NCI-H2227 (cell line): ENCODE measurements at regions not wholly inside any gene's neighbourhood (a gene's known extent, or its start where the extent isn't known, plus 50 kb on each side); places are given as distances from the start of the nearest gene placed in this dataset.
A peak's percentile ranks its signal among the peaks of the same experiment; 100 is the strongest.

Source experiments
- DNase-seq: peaks from one replicate; lab custom pipeline; 2025; ENCODE audit not compliant: unreplicated experiment; lab: John Stamatoyannopoulos, UW

DNA sequence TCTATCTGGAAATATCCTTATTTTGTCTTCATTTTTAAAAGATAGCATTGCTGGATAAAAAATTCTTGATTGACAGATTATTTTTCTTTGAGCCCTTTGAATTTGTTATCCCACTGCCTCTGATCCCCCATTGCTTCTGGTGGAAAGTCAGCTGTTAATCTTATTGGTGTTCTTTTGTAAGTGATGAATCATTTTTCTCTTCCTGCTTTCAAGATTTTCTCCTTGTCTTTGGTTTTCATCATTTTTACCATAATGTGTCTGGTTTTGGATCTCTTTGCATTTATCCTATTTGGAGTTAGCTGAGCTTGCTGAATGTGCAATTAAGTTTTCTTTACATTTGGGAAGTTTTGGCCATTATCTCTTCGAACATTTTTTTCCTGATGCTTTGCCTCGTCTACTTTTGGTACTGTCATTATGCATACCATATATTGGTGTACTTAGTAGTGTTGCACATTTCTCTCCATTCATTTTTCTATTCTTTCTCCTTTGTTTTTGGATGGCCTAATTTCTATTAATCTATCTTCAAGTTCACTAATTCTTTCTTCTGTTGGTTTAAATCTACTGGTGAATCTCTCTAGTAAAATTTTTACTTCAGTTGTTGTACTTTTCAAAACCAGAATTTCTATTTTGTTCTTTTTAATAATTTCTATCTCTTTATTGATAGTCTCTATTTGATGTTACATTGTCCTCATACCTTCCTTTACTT lies 440.0 kb upstream of the PROK2 start:
- no peak for DNase-seq

DNA sequence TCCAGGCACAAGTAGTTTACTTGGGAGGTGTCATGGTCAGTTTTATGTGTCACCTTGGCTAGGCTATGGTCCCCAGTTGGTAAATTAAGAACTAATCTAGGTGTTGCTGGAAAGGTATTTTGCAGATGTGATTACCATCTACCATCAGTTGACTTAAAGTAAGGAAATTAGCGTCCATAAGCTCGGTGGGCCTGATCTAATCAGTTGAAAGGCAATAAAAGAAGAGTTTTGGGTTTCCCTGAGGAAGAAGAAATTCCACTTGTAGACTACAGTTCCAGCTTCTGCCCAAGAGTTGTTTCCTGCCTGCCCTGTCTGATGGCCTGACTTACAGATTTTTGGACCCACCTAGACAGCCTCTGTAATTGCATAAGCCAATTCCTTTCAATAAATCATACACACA lies 438.7 kb upstream of the PROK2 start:
- no peak for DNase-seq

- no peak for DNase-seq
Observed at GRCh38 chr3:72223116-72223515, 438.2 kb upstream of the PROK2 start.

GRCh38 chr3:72222410-72222809 lies 437.5 kb upstream of the PROK2 start:
- no peak for DNase-seq

GRCh38 chr3:72220946-72221345 lies 436.0 kb upstream of the PROK2 start:
- DNase-seq, result no peak

DNA sequence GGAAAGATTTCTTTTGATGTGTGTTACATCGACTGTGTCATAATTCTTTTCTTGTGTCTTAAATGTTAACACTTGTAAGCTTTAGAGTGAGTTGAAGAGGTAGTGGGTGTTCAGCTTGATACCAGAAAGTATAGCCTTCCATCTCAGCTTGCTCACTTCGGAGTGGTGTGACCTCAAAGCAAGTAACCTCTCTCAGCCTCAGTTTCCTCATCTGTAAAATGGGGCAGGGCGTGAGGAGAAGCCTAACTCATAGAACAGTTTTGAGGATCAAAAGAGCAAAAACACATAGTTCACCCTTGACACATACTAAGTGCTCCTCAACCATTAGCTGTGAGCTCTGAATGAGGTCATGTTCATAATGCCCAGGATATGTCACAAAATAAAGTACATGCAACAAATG lies 434.8 kb upstream of the PROK2 start:
- no peak for DNase-seq

DNA sequence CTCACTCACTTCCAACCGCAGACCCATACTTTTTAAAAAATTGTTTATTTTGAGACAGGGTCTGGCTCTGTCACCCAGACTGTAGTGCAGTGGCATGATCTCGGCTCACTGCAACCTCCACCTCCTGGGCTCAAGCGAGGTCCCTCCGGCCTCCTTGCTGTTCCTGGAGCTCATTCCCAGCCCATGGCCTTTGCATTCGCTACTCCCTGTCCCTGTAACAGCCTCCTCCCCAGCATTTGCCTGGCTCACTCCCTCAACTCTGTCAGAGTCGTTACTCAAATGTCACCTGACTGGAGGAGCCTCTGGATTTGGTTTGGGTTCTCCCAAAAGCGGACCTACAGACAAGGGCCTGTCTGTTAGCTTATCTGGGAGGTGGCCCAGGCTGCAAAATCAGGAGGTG lies 432.6 kb upstream of the PROK2 start:
- no peak for DNase-seq

GRCh38 chr3:72214066-72214951 lies 429.4 kb upstream of the PROK2 start:
- DNase-seq, result no peak

DNA sequence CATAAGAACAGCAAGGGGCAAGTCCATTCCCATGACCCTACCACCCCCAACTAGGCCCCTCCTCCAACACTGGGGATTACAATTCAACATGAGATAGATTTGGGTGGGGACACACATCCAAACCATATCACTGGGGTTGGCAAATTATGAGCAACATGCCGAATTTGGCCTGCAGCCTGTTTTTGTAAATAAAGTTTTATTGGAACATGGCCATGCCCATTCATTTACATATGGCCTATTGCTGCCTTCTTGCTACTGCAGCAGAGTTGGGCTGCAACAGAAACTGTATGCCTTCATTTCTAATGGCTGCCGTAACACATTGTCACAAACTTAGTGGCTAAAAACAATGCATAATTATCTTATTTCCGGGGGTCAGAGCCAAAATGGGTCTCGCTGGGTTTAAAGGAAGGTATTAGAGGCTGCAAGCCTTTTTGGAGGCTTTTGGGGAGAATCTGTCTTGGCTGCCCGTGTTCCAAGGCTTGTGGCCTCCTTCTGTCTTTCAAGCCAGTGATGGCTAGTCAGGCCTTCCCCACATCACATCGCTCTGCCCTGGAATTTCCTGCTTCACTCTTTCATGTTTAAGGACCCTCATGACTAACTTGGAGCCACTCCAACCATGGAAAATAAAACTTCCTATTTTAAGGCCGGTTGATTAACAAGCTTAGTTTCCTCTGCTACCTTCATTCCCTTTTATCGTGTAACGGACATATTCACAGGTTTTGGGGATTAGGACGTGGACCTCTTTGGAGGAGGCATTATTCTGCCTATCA lies 428.5 kb upstream of the PROK2 start:
- DNase-seq, result no peak

DNA sequence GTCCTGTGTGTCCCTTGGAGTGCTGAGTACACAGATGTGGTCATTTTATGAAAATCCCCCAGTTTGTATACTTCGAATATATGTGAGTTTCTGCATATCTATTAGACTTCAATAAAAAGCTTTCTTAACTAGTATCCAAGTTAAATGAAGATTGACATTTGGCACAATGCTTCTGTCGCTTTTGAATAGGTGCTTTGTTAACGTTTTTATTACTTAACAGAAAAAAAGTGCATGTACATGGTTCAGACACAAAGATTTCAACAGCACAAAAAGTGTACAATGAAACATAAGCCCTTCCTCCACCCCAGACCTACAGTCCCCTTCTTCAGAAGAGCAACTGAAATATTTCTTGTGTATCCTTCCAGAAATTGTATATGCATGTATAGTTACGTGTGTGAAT lies 427.4 kb upstream of the PROK2 start:
- DNase-seq, result no peak

- no peak for DNase-seq
Observed at GRCh38 chr3:72210261-72210660, 425.3 kb upstream of the PROK2 start.

DNA sequence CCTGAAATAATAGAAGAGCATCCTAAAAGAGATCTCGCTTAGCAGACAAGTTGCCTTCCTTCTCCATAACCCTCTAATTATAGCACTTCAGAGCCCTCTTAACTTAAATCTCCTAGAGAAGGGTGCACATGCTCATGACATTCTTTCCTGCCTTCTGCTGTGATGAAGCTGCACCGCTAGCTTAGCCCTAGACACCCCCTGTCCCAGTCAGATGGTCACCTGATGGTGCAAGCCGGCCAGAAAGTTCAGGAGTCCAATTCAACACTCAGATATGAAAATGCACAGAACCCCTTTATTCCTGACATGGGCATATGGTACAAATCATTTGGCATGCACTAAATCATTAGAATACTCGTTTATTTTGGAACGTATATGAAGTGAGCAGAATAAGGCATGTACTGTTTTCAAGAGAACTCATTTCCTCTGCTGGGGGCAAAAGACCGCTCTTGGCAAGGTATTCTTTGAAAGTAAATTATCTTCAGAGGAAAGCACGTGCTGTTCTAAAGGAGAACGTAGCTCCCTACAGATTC lies 420.4 kb upstream of the PROK2 start:
- DNase-seq, result peak; percentile 9

DNA sequence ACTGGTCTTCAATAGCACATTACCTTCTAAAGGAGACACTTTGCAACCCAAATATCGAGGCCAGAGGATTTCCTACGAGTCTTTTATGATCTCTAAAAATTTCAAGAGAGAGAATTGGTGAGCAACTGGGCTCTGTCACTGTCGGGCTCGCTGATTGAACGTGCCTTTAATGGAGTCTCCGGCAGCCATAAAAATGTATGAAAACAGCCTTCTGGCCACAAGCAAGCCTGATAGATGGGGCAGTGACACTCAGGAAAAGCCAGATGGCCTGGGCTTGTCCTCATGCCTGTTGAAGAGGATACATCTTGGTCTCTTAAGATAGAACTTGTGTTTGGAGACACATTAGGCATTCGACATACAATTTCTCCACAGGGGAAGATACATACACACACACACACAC lies 419.5 kb upstream of the PROK2 start:
- DNase-seq, result no peak

DNA sequence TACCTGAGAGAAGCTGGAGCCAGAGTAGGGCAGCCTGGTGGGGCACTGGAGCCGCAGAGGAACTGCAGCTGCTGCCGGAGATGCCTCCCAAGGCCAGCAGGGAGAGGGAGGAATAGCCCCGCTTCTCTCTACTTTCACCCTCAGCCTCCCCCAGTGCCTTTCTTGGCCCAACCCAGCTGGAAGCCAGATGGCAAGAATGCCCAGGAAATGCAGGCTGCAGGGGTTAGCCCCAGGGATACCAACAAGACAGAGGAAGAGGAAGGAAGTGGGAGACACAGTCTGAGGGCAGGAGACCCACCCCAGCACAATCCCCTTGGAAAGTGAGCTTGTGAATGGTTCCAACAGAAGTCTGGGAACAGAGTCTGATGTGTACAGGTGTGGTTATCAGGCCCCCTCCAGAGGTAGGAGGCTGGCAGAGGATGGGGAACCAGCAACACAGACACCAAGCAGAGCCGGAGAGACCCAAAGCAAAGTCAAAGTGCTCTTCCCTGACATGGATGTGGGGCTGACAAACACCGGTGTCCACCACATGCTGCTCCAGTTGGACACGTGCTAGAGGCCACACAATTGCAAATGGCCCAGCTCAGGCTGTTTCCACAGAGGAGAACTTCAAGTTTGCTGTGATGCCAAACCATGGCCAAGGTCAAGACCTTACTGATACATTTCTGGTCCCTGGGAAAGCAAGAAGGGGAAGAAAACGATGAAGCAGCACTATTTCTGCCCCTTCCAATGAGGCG lies 418.8 kb upstream of the PROK2 start:
- DNase-seq, result no peak

DNA sequence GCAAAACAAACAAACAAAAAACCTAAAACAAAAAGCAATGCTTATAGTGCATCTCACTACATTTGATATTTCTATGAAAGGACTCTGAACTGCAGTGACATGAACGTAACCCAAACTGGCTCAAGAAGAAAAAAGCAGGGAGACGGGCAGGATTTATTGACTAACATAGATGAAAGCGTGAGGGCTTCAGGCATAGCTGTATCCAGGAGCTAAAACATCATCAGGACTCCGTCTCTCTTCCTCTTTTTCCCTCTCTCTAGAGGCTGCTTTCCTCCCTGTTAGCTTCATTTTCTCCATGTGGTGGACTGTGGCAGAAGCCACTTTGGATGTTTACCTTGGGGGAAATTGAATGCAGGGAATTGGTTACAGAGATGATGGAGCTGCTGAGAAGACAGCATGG lies 418.2 kb upstream of the PROK2 start:
- DNase-seq, result no peak

- DNase-seq, result no peak
Observed at GRCh38 chr3:72200332-72200731, 415.4 kb upstream of the PROK2 start.

- no peak for DNase-seq
Observed at GRCh38 chr3:72199530-72199929, 414.6 kb upstream of the PROK2 start.

DNA sequence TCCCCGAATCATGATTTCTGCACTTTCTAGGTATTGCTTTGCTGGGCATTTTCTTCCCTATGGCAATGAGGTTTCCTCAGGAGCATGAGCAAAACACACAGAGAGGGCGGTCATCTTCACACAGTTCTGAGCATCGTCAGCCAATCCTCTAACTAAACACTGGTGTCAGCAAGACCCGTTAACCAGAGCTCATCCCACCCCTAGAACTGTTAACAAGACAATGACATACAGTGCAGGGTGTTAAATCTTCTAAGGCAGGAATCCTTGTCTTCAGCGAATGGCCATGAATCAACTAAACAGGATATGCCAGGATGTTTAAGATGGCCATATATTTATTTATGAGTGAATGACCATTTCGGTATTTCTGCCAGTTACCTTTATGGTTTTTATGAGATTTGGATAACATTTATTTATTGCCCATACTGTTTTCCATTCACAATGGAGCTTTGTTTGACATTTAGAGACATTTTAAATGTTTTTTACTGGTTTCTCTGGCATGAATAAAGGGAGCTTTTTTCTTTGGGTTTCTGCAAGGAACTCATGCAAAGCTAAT lies 411.5 kb upstream of the PROK2 start:
- DNase-seq, result no peak

DNA sequence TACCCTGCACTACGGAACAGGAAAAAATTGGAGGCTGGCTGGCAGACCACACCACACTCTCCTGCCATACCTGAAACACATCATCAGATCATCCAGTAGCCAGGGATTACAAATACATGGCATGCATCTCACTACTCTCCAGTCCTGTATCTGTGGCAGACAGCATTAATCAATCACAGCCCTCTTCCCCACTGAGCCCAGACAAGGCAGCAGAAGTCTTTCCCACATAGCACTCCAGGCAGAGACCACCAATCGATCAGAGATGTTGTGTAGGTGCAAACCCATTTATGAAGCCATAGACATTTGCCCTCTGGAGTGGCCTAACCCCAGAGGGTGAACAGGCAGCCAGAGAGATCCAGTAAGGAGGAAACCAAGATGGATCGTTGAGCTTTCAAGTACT lies 410.9 kb upstream of the PROK2 start:
- DNase-seq, result no peak

DNA sequence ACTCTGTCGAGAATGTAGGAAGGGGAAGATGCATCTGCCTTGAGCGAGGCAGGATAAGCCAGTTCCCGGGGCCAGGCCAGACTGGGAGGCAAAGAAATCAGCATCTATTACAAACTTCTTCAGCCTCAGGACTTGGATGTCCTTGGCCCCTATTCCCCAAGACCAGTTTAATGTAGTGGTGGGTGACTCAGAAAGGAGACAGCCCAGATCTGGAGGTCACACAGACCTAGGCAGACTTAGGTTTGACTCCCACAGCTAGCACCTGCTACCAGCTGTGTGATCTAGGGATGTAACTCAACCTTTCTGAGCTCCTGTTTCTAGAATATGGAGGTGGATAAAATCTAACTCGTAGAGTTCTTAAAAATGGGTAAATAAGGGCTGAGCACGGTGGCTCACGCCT lies 409.5 kb upstream of the PROK2 start:
- no peak for DNase-seq
